CD1c-positive myeloid dendritic cell (primary cell): ENCODE measurements at regions not wholly inside any gene's neighbourhood (a gene's known extent, or its start where the extent isn't known, plus 50 kb on each side); places are given as distances from the start of the nearest gene placed in this dataset.

ENCODE experiments used
- DNase-seq: peaks from one replicate; pipeline ENCODE4 v3.0.0-alpha.2; 2016; ENCODE audit errors: extremely low spot score

- no peak for DNase-seq
These were observed 174.2 kb upstream of the PDGFD start for GRCh38 chr11:104338186-104338585.

- DNase-seq: no peak
These were observed 173.3 kb upstream of the PDGFD start for GRCh38 chr11:104337273-104337672.

GRCh38 chr11:104333977-104334376, 170.0 kb upstream of the PDGFD start:
- DNase-seq: peak; percentile 7

- no peak for DNase-seq
These were observed 168.2 kb upstream of the PDGFD start for GRCh38 chr11:104332110-104332509.

- no peak for DNase-seq
These were observed 165.2 kb upstream of the PDGFD start for GRCh38 chr11:104329078-104329665.

GRCh38 chr11:104328512-104328907, 164.6 kb upstream of the PDGFD start:
- DNase-seq: no peak

GRCh38 chr11:104327861-104328511, 164.0 kb upstream of the PDGFD start:
- no peak for DNase-seq

GRCh38 chr11:104325093-104325492, 161.1 kb upstream of the PDGFD start:
- no peak for DNase-seq

- DNase-seq: no peak
These were observed 160.3 kb upstream of the PDGFD start for GRCh38 chr11:104324276-104324675.

GRCh38 chr11:104323841-104324240, 159.9 kb upstream of the PDGFD start:
- no peak for DNase-seq

GRCh38 chr11:104322696-104323095, 158.7 kb upstream of the PDGFD start:
- no peak for DNase-seq

GRCh38 chr11:104320956-104321355, 157.0 kb upstream of the PDGFD start:
- DNase-seq: no peak

- DNase-seq: no peak
These were observed 156.2 kb upstream of the PDGFD start for GRCh38 chr11:104320097-104320496.

- DNase-seq: no peak
These were observed 155.4 kb upstream of the PDGFD start for GRCh38 chr11:104319396-104319795.

GRCh38 chr11:104306862-104307474, 143.0 kb upstream of the PDGFD start:
- no peak for DNase-seq

GRCh38 chr11:104301776-104302175, 137.8 kb upstream of the PDGFD start:
- no peak for DNase-seq

GRCh38 chr11:104291646-104292045, 127.7 kb upstream of the PDGFD start:
- DNase-seq: no peak

GRCh38 chr11:104286129-104286528, 122.2 kb upstream of the PDGFD start:
- DNase-seq: no peak

- DNase-seq: no peak
These were observed 115.6 kb upstream of the PDGFD start for GRCh38 chr11:104279587-104279986.

GRCh38 chr11:104275992-104276391, 112.0 kb upstream of the PDGFD start:
- DNase-seq: no peak

- no peak for DNase-seq
These were observed 96.5 kb upstream of the PDGFD start for GRCh38 chr11:104260456-104260855.

- no peak for DNase-seq
These were observed 95.2 kb upstream of the PDGFD start for GRCh38 chr11:104259121-104259610.

GRCh38 chr11:104256525-104256924, 92.6 kb upstream of the PDGFD start:
- no peak for DNase-seq
